Sigmoid colon (tissue), 6 donors: ENCODE measurements at regions not wholly inside any gene's neighbourhood (a gene's known extent, or its start where the extent isn't known, plus 50 kb on each side); places are given as distances from the start of the nearest gene placed in this dataset.

Experiments
- DNase-seq: peaks from one replicate; pipeline ENCODE4 v3.0.0-alpha.2; 2019
- H3K27ac ChIP-seq, 4 donors: fragments of 200-600 bp; sonication (generic); one replicate each; pipeline ENCODE4 v1.5.1; 2016 to 2019; ENCODE audit warnings: mild to moderate bottlenecking in 1 of 4
- H3K27me3 ChIP-seq, 3 donors: fragments of 200-600 bp; sonication (generic); one replicate each; pipeline ENCODE4 v1.5.1; 2019; ENCODE audit warnings: mild to moderate bottlenecking in 1 of 3
- H3K36me3 ChIP-seq, 4 donors: fragments of 200-600 bp; sonication (generic); one replicate each; pipeline ENCODE4 v1.5.1; 2016 to 2019
- H3K4me1 ChIP-seq, 4 donors: fragments of 200-600 bp; sonication (generic); one replicate each; pipeline ENCODE4 v1.5.1; 2017 to 2019
- H3K4me3 ChIP-seq, 4 donors: fragments of 200-600 bp; sonication (generic); one replicate each; pipeline ENCODE4 v1.5.1; 2017 to 2019; ENCODE audit warnings: mild to moderate bottlenecking in 2 of 4, moderate library complexity in 1 of 4
- H3K9me3 ChIP-seq, 4 donors: fragments of 200-600 bp in 3 of 4; sonication (generic) in 3 of 4; one replicate each; pipeline versions ENCODE4 v1.5.1 to v1.6.1; 2013 to 2019
- EP300 ChIP-seq, 4 donors: sonication (generic); formaldehyde crosslinking; IDR thresholded peaks; one replicate each; pipeline ENCODE4 v1.6.1; 2017; ENCODE audit warnings: antibody characterized with exemption in 4 of 4
- POLR2A ChIP-seq, 2 donors: fragments of 450-650 bp; IDR thresholded peaks; one replicate each; pipeline ENCODE4 v1.6.1; 2016; ENCODE audit warnings: antibody characterized with exemption in 2 of 2, mild to moderate bottlenecking in 2 of 2, moderate library complexity in 2 of 2
- POLR2AphosphoS5 ChIP-seq, 4 donors: sonication (generic); formaldehyde crosslinking; IDR thresholded peaks; one replicate each; pipeline ENCODE4 v1.6.1; 2017; ENCODE audit warnings: antibody characterized with exemption in 4 of 4
- WGBS, 2 donors: extraction: QIAGEN DNeasy Blood & Tissue Kit; methylation state at CpG; one replicate each; pipeline ENCODE4 v1.1.7; 2013; 5-methylcytosine and 5-hydroxymethylcytosine counted together
- intact Hi-C: fragments of 100-400 bp; cut with DNase I; formaldehyde crosslinking; loops from one replicate; pipeline ENCODE4 v1.15.1; 2023
- TF ChIP-seq, protein P1 (sequence below), 4 experiments: fragments of 450-650 bp in 3 of 4; fragments of 200-600 bp in 1 of 4; IDR thresholded peaks; one replicate each; pipeline ENCODE4 v1.5.1; 2016 to 2019; ENCODE audit warnings: antibody characterized with exemption in 4 of 4, mild to moderate bottlenecking in 3 of 4, moderate library complexity in 2 of 4
- donor health status: healthy with polysubstance abuse.
- donor health status: healthy.

DNA sequence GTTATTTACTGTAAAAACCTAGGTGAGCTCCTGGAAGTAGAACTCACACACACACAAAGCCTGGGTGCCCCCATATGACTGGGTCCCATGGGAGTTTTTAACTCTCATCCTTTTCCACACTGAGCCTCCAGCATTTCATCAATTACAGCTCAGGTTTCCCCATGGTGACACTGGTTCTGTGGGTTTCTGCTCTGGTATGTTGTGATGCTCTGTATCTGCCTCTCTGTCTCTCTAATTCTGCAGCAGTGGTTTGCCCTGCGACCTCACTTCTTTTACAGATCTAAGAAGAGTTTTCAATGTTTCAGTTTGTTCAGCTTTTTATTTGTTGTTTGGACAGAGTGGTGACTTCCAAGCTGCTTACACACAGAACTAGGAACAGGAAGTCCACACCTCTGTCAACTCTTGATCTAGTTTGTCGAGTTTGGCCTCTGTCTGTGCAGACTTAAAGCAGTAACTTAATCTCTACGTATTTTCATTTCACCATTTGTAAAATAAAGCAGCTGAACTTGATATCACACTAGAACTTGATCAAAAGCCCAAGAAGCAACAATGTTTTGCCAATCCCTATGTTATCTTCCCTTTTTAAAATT is 554.3 kb downstream of the EPHA7 start:
- no peaks in the 10 kb centered on the region for H3K9me3 ChIP-seq
- no peaks in the 10 kb centered on the region for H3K27me3 ChIP-seq
- intact Hi-C loops, result no loop called here
- H3K36me3 ChIP-seq, result no peaks in the 10 kb centered on the region
- WGBS, 2 donors, result 12 to 52% methylated on average over 3 of the region's 3 CpGs
- no peak overlapping the region for H3K4me3 ChIP-seq
- TF ChIP-seq EP300 (IDR thresholded peaks at IDR 0.05), result no peak
- TF ChIP-seq POLR2AphosphoS5 (IDR thresholded peaks at IDR 0.05), result no peak
- no peak for TF ChIP-seq POLR2A (IDR thresholded peaks at IDR 0.05)
- TF ChIP-seq, protein P1, sequence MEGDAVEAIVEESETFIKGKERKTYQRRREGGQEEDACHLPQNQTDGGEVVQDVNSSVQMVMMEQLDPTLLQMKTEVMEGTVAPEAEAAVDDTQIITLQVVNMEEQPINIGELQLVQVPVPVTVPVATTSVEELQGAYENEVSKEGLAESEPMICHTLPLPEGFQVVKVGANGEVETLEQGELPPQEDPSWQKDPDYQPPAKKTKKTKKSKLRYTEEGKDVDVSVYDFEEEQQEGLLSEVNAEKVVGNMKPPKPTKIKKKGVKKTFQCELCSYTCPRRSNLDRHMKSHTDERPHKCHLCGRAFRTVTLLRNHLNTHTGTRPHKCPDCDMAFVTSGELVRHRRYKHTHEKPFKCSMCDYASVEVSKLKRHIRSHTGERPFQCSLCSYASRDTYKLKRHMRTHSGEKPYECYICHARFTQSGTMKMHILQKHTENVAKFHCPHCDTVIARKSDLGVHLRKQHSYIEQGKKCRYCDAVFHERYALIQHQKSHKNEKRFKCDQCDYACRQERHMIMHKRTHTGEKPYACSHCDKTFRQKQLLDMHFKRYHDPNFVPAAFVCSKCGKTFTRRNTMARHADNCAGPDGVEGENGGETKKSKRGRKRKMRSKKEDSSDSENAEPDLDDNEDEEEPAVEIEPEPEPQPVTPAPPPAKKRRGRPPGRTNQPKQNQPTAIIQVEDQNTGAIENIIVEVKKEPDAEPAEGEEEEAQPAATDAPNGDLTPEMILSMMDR (IDR thresholded peaks at IDR 0.05), result no peak
- DNase-seq, result no peak
- H3K4me1 ChIP-seq, result no peaks in the 10 kb centered on the region
- no peak overlapping the region for H3K27ac ChIP-seq

DNA sequence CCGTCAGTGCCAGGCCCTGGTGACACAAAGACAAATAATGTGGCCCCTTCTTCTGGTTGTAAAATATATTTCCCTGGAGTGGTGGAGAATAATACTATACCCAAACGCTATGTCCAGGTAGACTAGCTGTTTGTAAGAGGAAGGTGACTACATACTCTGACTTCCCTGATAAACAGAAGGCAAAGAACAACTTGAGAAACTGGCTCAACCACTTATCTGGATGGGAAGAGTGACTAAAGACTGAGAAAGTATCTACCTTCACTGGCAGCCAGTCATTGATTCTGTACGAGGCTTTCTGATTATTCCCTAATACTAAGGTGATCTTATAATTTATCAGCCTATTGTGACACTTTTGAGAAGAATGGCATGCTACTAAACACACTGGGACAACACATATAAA is 569.7 kb downstream of the EPHA7 start:
- intact Hi-C loops, result no loop called here

DNA sequence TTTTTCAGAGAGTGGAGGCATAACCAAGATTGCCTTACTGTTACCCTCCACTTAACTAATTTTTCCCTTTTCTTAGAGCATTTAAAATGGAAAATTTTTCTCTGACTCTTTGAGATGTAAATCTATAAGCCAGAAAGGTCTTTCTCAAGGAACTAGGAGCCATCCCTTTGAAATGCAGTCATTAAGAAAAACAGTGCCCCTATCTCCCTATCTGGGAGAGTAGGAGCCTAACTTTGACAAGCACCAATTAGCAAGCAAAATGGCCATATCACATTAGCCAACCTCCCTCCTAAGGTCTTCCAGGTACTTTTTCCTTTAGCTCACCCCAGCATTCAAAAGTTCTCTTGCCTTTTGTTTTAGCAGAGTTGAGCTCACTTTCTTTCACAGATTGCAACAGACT is 570.5 kb downstream of the EPHA7 start:
- intact Hi-C loops, result no loop called here
- no peaks in the 10 kb centered on the region for H3K36me3 ChIP-seq

More for the DNA sequence above, 569.7 kb downstream of the EPHA7 start:
- H3K27me3 ChIP-seq, result no peaks in the 10 kb centered on the region
- no peak for DNase-seq
- WGBS, 2 donors, result 52 to 69% methylated on average over 3 of the region's 3 CpGs
- H3K36me3 ChIP-seq, result no peaks in the 10 kb centered on the region
- no peak overlapping the region for H3K27ac ChIP-seq
- TF ChIP-seq EP300 (IDR thresholded peaks at IDR 0.05) (no peak), POLR2AphosphoS5 (IDR thresholded peaks at IDR 0.05) (no peak), POLR2A (IDR thresholded peaks at IDR 0.05) (no peak)
- TF ChIP-seq, protein P1 (IDR thresholded peaks at IDR 0.05), result no peak
- no peaks in the 10 kb centered on the region for H3K9me3 ChIP-seq
- no peak overlapping the region for H3K4me3 ChIP-seq
- H3K4me1 ChIP-seq, result no peaks in the 10 kb centered on the region

DNA sequence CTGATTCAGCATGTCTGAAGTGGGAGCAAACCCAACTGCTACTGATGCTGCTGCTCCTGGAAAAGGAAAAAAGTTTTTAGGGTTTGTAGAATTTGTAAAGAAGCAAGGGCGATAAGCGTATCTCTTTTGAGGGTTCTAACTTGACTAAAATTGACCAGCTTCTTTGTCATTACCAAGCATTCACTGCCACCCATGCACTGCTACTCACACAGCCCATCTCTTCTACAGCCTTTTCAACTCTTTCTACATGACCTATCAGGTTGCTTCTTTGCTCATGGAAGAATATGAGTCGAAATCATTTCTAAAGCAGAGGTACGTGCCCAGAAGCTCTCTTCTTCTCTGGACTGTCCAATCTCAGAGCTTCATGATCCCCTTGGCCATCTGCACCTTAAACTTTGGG is 570.9 kb downstream of the EPHA7 start:
- H3K27ac ChIP-seq, result no peak overlapping the region
- H3K27me3 ChIP-seq, result no peaks in the 10 kb centered on the region
- H3K4me3 ChIP-seq, result no peak overlapping the region
- H3K9me3 ChIP-seq, result no peaks in the 10 kb centered on the region
- WGBS, 2 donors, result 80 to 84% methylated on average over 4 of the region's 4 CpGs
- DNase-seq, result no peak
- TF ChIP-seq POLR2AphosphoS5 (IDR thresholded peaks at IDR 0.05), result no peak
- TF ChIP-seq, protein P1 (IDR thresholded peaks at IDR 0.05), result no peak
- no peak for TF ChIP-seq EP300 (IDR thresholded peaks at IDR 0.05)
- TF ChIP-seq POLR2A (IDR thresholded peaks at IDR 0.05), result no peak
- intact Hi-C loops, result no loop called here
- H3K36me3 ChIP-seq, result no peaks in the 10 kb centered on the region
- H3K4me1 ChIP-seq, result no peaks in the 10 kb centered on the region

More for the DNA sequence above, 570.5 kb downstream of the EPHA7 start:
- no peak overlapping the region for H3K27ac ChIP-seq
- no peaks in the 10 kb centered on the region for H3K4me1 ChIP-seq
- no peak for DNase-seq
- TF ChIP-seq POLR2A (IDR thresholded peaks at IDR 0.05) (no peak), EP300 (IDR thresholded peaks at IDR 0.05) (no peak), POLR2AphosphoS5 (IDR thresholded peaks at IDR 0.05) (no peak)
- TF ChIP-seq, protein P1 (IDR thresholded peaks at IDR 0.05), result no peak
- H3K9me3 ChIP-seq, result no peaks in the 10 kb centered on the region
- H3K4me3 ChIP-seq, result no peak overlapping the region
- H3K27me3 ChIP-seq, result no peaks in the 10 kb centered on the region

DNA sequence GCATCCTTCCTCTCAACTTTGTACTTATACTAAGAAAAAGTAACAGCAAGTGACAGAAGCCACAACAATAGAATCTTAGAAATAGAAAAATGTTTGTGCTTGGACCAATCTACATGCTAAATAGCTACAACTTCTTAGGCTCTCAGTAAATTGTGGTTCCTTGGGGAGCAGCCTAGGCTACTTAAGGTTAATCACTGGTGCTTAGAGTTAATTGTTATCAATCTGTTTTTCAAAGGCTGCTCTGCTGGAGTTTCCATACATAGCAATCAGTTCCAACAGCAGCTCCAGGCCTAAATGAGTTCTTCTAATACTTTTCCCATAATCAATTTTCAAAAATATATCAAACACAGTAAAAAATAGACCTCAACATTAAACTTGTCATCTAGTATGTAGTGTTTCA is 571.4 kb downstream of the EPHA7 start:
- Histone ChIP-seq H3K27ac (no peak overlapping the region), H3K4me3 (no peak overlapping the region), H3K36me3 (no peaks in the 10 kb centered on the region), H3K9me3 (no peaks in the 10 kb centered on the region), H3K4me1 (no peaks in the 10 kb centered on the region), H3K27me3 (no peaks in the 10 kb centered on the region)
- intact Hi-C loops, result no loop called here
- TF ChIP-seq POLR2A (IDR thresholded peaks at IDR 0.05), result no peak
- TF ChIP-seq, protein P1 (IDR thresholded peaks at IDR 0.05), result no peak
- TF ChIP-seq POLR2AphosphoS5 (IDR thresholded peaks at IDR 0.05), result no peak
- no peak for TF ChIP-seq EP300 (IDR thresholded peaks at IDR 0.05)
- no peak for DNase-seq
